Tibial nerve (tissue), 4 donors: ENCODE measurements at regions not wholly inside any gene's neighbourhood (a gene's known extent, or its start where the extent isn't known, plus 50 kb on each side); places are given as distances from the start of the nearest gene placed in this dataset.

ENCODE experiments used
- DNase-seq, 2 donors: peaks; one replicate each; pipeline ENCODE4 v3.0.0-alpha.2; 2019; ENCODE audit warnings: low spot score in 2 of 2
- H3K27ac ChIP-seq, 4 donors: fragments of 200-600 bp; sonication (generic) in 3 of 4; one replicate each; pipeline ENCODE4 v1.5.1; 2017 to 2019; ENCODE audit warnings: mild to moderate bottlenecking in 1 of 4
- H3K27me3 ChIP-seq, 2 donors: fragments of 200-600 bp; sonication (generic) in 1 of 2; one replicate each; pipeline versions ENCODE4 v1.5.1 to v1.6.0; 2017 to 2019
- H3K36me3 ChIP-seq, 3 donors: fragments of 200-600 bp; sonication (generic); one replicate each; pipeline ENCODE4 v1.5.1; 2018 to 2019
- H3K4me1 ChIP-seq, 4 donors: fragments of 200-600 bp; sonication (generic) in 3 of 4; one replicate each; pipeline ENCODE4 v1.5.1; 2017 to 2019
- H3K4me3 ChIP-seq, 4 donors: fragments of 200-600 bp; sonication (generic) in 3 of 4; one replicate each; pipeline ENCODE4 v1.5.1; 2017 to 2019; ENCODE audit warnings: mild to moderate bottlenecking in 1 of 4, moderate library complexity in 1 of 4
- H3K9me3 ChIP-seq, 4 donors: fragments of 200-600 bp; sonication (generic) in 3 of 4; one replicate each; pipeline ENCODE4 v1.5.1; 2017 to 2019
- CTCF ChIP-seq, 5 experiments: fragments of 200-600 bp in 3 of 5; fragments of 450-650 bp in 2 of 5; sonication (generic) in 3 of 5; IDR thresholded peaks; one replicate each; pipeline ENCODE4 v1.5.1; 2016 to 2019; ENCODE audit warnings: antibody characterized with exemption in 5 of 5, mild to moderate bottlenecking in 3 of 5, moderate library complexity in 2 of 5
- EP300 ChIP-seq, 2 donors: sonication (generic); formaldehyde crosslinking; IDR thresholded peaks; one replicate each; pipeline ENCODE4 v1.6.1; 2017; ENCODE audit warnings: antibody characterized with exemption in 2 of 2, mild to moderate bottlenecking in 1 of 2
- POLR2A ChIP-seq, 2 donors: fragments of 450-650 bp; IDR thresholded peaks; one replicate each; pipeline ENCODE4 v1.6.1; 2017; ENCODE audit warnings: antibody characterized with exemption in 2 of 2, mild to moderate bottlenecking in 2 of 2, moderate library complexity in 2 of 2
- WGBS, 2 donors: methylation state at CpG; one replicate each; pipeline ENCODE4 v1.1.5; 2018; 5-methylcytosine and 5-hydroxymethylcytosine counted together

- Histone ChIP-seq H3K27ac (no peak overlapping the region), H3K36me3 (no peaks in the 10 kb centered on the region), H3K27me3 (no peaks in the 10 kb centered on the region), H3K4me3 (no peak overlapping the region), H3K4me1 (no peaks in the 10 kb centered on the region), H3K9me3 (no peaks in the 10 kb centered on the region)
- no peak for DNase-seq
- TF ChIP-seq POLR2A (IDR thresholded peaks at IDR 0.05) (no peak), CTCF (IDR thresholded peaks at IDR 0.05) (no peak), EP300 (IDR thresholded peaks at IDR 0.05) (no peak)
- WGBS, 2 donors = 66 to 78% methylated on average over 4 of the region's 4 CpGs
These were observed 755.7 kb upstream of the ALCAM start for GRCh38 chr3:104610730-104611652.

GRCh38 chr3:104612218-104612617 lies 754.5 kb upstream of the ALCAM start:
- TF ChIP-seq POLR2A (IDR thresholded peaks at IDR 0.05) = no peak
- TF ChIP-seq EP300 (IDR thresholded peaks at IDR 0.05) = no peak
- no peak for TF ChIP-seq CTCF (IDR thresholded peaks at IDR 0.05)

GRCh38 chr3:104614564-104614963 lies 752.1 kb upstream of the ALCAM start:
- Histone ChIP-seq H3K27me3 (no peaks in the 10 kb centered on the region), H3K4me3 (no peak overlapping the region), H3K9me3 (no peaks in the 10 kb centered on the region), H3K27ac (no peak overlapping the region), H3K4me1 (peaks cover 0 to 5% (median 0%) of the 10 kb centered on the region in 4 donors), H3K36me3 (no peaks in the 10 kb centered on the region)
- WGBS, 2 donors = 79 to 84% methylated on average over 2 of the region's 2 CpGs
- no peak for TF ChIP-seq EP300 (IDR thresholded peaks at IDR 0.05)
- TF ChIP-seq CTCF (IDR thresholded peaks at IDR 0.05) = no peak
- no peak for TF ChIP-seq POLR2A (IDR thresholded peaks at IDR 0.05)
- DNase-seq = no peak

More at GRCh38 chr3:104612218-104612617, 754.5 kb upstream of the ALCAM start:
- no peaks in the 10 kb centered on the region for H3K27me3 ChIP-seq
- H3K4me3 ChIP-seq = no peak overlapping the region
- H3K27ac ChIP-seq = no peak overlapping the region
- no peak for DNase-seq
- no peaks in the 10 kb centered on the region for H3K9me3 ChIP-seq
- peaks cover 0 to 5% (median 0%) of the 10 kb centered on the region in 4 donors for H3K4me1 ChIP-seq
- no peaks in the 10 kb centered on the region for H3K36me3 ChIP-seq

- Histone ChIP-seq H3K36me3 (no peaks in the 10 kb centered on the region), H3K27ac (no peak overlapping the region), H3K9me3 (no peaks in the 10 kb centered on the region), H3K4me3 (no peak overlapping the region), H3K4me1 (no peaks in the 10 kb centered on the region), H3K27me3 (no peaks in the 10 kb centered on the region)
- WGBS, 2 donors = 73 to 79% methylated on average over 6 of the region's 6 CpGs
- TF ChIP-seq EP300 (IDR thresholded peaks at IDR 0.05) (no peak), CTCF (IDR thresholded peaks at IDR 0.05) (peak; percentile 35 to 55 (median 39))
- no peak for DNase-seq
These were observed 738.4 kb upstream of the ALCAM start for GRCh38 chr3:104628185-104628789.

- H3K36me3 ChIP-seq = no peaks in the 10 kb centered on the region
- no peak overlapping the region for H3K4me3 ChIP-seq
- H3K4me1 ChIP-seq = no peaks in the 10 kb centered on the region
- no peaks in the 10 kb centered on the region for H3K27me3 ChIP-seq
- TF ChIP-seq EP300 (IDR thresholded peaks at IDR 0.05) = no peak
- TF ChIP-seq POLR2A (IDR thresholded peaks at IDR 0.05) = no peak
- TF ChIP-seq CTCF (IDR thresholded peaks at IDR 0.05) = no peak
- no peaks in the 10 kb centered on the region for H3K9me3 ChIP-seq
- H3K27ac ChIP-seq = no peak overlapping the region
- DNase-seq = no peak
- WGBS, 2 donors = 88 to 93% methylated on average over 1 of the region's 1 CpG
These were observed 737.7 kb upstream of the ALCAM start for GRCh38 chr3:104629038-104629437.
